NCI-H226 (cell line): ENCODE measurements at regions not wholly inside any gene's neighbourhood (a gene's known extent, or its start where the extent isn't known, plus 50 kb on each side); places are given as distances from the start of the nearest gene placed in this dataset.
A peak's percentile ranks its signal among the peaks of the same experiment; 100 is the strongest.
"Not testable (repeated sequence)": the region's sequence is repeated elsewhere in the genome, so short reads cannot be mapped to it uniquely, and the experiment has no call there.

Experiments
- DNase-seq: peaks from one replicate; pipeline ENCODE4 v3.0.0-alpha.2; 2015

- DNase-seq, result no peak
Observed at GRCh38 chr4:85106805-85107336, 140.4 kb upstream of the WDFY3 start.

DNA sequence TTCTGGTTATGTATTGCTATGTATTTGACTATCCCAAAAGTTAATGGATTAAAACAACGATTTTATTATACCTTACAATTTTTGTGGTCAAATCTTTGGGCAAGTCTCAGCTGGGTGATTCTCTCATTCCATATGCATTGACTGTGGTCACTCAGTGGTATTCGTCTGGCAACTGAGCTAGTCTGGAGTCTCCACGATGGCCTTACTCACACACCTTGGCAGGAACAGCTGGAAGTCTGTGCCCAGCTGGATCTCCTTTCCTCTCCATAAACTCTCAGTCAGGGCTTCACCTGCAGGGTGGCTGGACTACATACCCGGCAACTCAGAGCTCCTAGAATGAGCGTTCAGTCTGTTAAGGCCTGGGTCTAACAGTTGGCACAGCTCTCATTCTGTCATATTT lies 141.1 kb upstream of the WDFY3 start:
- no peak for DNase-seq

DNA sequence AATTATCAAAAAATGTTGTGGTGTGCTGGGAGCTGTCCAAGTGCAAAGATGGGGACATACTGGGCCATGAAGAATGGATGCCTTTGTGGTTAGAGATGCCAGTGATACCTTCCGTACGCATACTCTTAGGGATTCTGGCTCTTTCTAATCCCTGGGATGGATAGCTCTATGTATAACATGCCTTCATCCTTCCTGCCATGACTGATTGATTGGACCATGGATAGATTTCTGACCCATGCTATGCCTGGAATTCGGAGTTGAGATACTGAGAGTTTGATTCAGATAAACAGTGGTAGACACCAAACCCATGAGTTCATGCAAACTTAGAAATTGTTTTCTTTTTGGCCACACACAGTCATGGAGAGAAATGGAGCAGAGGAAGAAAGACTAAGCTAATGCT lies 147.2 kb upstream of the WDFY3 start:
- peak; percentile 36 for DNase-seq

DNA sequence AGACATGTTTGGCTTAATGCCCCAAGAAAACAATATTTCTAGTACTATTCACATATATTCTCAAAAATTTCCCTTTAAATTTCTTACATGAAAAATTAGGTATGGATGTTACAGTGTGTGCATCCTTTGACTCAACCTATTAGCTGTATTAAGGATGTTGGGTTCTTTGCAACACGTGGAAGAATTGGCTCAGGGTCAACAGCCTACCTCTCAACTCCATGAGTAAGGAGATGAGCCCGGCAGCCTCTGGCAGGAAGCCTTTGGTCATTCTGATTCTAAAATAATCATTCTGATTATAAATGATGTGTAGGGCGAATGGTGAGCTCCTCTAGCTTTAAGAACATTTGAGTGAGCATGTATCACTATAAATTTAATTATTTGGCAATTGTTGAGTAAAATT lies 148.0 kb upstream of the WDFY3 start:
- no peak for DNase-seq

GRCh38 chr4:85116008-85116407 lies 149.5 kb upstream of the WDFY3 start:
- DNase-seq, result no peak

- DNase-seq, result no peak
Observed at GRCh38 chr4:85125688-85126087, 159.2 kb upstream of the WDFY3 start.

GRCh38 chr4:85126991-85127591 lies 160.6 kb upstream of the WDFY3 start:
- DNase-seq, result no peak

DNA sequence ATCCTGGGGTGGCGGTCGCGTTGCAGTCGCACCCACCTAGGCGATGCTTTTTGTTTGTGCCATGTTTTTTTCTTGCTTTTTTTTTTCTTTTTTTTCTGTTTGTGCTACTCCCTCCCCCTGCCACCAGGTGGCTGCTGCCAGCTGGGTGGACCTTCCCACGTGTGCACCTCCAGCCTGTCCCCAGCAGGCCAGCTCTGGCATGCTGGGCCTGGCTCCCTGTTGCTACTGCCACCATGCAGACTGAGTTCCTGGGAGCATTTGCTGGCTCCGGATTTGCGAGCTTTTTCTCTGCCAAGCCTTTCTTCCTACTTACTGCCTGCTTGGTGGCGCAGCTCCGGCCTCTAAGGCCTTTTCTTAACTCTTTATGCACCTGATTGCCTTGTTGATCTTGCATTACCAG lies 161.2 kb upstream of the WDFY3 start:
- no peak for DNase-seq

DNA sequence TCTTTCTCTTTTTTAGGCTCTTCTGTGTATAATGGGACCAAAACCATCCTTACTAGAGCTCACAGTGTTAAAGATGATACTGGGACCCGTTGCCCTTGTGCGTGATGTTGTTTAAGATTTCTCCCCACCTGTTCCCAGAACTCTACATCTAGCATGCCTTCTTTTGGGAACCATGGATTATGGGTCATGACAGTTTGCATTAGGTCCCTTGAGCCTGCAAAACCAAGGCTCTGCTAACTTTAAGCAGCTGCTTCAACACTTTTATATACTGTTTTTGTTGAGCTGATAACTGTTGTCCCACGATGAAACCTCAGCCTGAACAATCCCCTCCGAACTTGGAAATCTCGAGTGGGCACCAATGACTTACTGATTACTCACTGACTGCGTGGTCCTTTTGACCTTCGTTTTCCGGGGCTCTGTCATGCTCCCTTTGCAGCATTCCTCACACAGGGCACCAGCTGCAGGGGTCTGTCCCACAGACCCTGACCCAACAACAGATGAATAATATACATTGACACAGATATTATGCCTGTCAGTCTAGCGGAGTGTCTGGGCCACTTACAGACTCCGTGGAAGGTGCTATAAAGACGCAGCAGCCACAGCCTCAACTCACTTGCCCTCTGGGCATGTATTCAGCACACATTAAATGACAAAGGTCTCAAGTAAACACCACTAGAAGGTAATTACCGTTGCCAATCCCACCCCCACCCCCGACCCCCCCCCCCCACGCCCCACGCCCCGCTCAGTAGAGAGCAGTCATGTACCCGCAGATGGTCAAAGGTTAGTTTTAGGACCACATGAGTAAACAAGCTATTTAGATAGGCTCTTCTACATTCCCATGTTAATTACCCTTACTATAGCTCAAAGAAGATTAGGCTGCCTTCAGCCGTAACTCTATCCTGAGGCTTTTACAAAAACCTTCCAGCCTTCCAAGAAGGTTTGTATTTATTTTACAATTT lies 162.0 kb upstream of the WDFY3 start:
- DNase-seq, result no peak

GRCh38 chr4:85129354-85130125 lies 163.1 kb upstream of the WDFY3 start:
- DNase-seq, result not testable (repeated sequence)

- DNase-seq, result no peak
Observed at GRCh38 chr4:85132117-85132516, 165.6 kb upstream of the WDFY3 start.

DNA sequence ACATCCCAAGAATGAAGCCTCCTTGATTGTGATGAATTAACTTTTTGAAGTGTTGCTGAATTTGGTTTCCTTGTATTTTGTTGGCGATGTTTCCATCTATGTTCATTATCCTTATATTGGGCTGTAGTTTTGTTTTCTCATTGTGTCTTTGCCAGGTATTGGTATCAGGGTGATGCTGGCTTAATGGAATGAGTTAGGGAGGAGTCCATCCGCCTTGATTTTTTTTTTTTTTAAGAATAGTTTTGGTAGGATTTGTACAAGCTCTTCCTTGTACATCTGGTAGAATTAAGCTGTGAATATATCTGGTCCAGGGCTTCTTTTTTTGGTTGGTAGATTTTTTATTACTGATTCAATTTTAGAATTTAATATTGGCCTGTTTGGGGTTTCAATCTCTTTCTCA lies 166.1 kb upstream of the WDFY3 start:
- DNase-seq, result no peak

GRCh38 chr4:85139749-85140148 lies 173.3 kb upstream of the WDFY3 start:
- DNase-seq, result not testable (repeated sequence)

DNA sequence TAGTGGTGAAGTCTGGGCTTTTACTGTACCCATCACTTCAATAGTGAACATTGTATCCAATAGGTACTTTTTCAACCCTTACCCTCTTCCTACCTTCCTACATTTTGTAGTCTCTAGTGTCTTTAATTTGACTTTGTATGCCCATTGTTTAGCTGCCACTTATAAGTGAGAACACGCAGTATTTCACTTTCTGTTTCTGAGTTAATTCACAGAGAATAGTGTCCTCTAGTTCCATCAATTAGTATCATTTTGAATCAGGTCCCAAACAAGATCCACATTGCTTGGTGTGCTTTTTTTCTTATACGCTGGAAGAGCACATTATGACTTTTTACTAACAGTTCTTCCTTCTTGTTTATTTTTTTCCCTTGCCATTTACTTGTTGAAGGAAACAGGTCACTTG lies 176.0 kb upstream of the WDFY3 start:
- no peak for DNase-seq

DNA sequence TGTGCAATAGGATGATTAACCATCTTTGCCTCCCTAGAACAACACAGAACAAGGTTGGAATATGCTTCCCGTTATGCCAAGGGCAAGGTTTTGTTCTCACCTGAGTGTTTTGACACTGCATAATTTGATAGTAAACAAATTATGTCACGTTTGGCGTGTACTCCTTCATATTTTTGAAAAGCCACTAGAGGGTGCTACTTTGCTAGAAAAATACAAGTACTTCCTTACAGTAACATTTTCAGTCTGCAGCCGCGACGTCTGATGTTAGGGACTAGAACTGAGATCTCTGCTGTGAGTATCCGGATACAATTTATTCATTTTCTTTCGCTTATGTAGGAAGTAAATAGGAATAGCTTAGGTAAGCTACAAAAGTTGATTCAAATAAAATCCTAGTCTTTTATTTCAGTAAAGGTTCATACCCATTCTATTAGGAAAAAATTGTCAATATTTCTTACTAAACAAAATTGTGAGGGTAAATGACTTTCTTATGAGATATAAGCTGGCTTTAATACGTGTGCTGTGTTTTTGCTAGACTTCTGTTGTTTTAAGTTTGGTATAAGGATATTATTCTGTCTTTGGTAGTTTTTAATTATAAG lies 181.1 kb upstream of the WDFY3 start:
- DNase-seq, result no peak

DNA sequence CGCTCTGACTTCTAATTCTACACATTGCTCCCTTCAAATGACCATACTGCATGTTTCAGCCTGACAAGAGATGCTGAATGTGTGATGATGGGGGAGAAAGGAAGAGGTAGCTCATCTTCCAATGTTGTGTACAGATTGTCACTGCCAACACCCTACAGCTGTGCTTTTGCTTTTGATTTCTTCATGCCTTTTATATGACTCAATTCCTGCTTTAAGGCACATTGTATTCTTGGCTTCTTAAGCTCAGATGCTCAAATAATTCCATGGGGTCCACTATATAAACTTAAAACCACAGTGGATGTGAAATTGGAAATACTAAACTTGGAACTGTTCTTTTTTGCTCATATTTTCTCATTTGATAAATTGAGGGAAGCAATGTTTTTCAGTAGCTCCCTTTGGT lies 183.2 kb upstream of the WDFY3 start:
- DNase-seq, result peak; percentile 5

- no peak for DNase-seq
Observed at GRCh38 chr4:85151371-85151770, 184.9 kb upstream of the WDFY3 start.

DNA sequence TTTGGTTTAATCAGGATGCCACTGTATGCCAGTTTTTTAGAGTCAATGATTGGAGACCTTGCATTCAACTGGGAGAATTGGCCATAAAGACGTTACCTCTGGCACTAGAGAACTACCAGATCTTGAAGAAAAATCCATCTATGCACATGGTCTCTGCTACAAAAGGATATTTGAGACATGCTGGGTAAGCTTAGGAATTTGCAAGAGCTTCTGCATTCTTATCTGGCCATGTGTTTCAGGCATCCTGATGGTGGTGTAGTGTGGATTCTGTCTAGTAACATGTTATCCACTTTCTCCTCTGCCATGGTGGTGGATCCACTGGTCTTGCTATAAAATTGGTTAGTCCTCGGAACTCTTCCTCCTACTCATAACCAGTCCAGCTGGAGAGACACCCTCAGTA lies 185.3 kb upstream of the WDFY3 start:
- no peak for DNase-seq

- no peak for DNase-seq
Observed at GRCh38 chr4:85152480-85152879, 186.0 kb upstream of the WDFY3 start.

GRCh38 chr4:85153221-85153620 lies 186.7 kb upstream of the WDFY3 start:
- DNase-seq, result no peak

DNA sequence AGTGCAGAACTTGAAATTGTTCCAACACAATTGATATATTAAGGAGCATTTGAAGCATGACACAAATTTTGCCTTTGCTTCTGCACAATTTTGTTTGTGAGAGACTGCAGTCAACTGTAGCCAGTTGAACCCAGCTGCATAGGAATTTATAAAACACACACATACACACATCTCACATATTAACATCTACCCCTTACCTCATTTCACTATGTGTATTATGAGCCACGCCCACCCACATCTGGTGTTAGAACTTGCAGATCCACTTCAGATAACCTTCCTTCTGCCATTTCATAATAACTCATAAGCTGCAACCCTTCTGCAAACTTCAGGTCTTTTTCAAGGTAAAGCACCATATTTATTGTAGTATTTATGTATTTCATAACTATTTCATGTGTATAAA lies 188.1 kb upstream of the WDFY3 start:
- DNase-seq, result no peak

DNA sequence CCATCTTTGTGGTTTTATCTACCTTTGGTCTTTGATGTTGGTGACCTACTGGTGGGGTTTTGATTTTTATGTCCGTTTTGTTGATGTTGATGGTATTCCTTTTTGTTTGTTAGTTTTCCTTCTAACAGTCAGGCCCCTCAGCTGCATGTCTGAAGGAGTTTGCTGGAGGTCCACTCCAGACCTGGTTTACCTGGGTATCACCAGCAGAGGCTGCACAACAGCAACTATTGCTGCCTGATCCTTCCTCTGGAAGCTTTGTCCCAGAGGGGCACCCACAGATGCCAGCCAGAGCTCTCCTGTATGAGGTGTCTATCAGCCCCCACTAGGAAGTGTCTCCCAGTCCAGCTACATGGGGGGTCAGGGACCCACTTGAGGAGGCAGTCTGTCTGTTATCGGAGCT lies 199.3 kb upstream of the WDFY3 start:
- DNase-seq, result no peak

- DNase-seq, result no peak
Observed at GRCh38 chr4:85166318-85166717, 199.8 kb upstream of the WDFY3 start.
